Esophagus muscularis mucosa (tissue), 3 donors: ENCODE measurements at regions not wholly inside any gene's neighbourhood (a gene's known extent, or its start where the extent isn't known, plus 50 kb on each side); places are given as distances from the start of the nearest gene placed in this dataset.

Source experiments
- POLR2A ChIP-seq: fragments of 450-650 bp; IDR thresholded peaks from one replicate; pipeline ENCODE4 v1.6.1; 2017; ENCODE audit warnings: antibody characterized with exemption, moderate library complexity, mild to moderate bottlenecking, low read depth
- POLR2AphosphoS5 ChIP-seq, 2 donors: sonication (generic); formaldehyde crosslinking; IDR thresholded peaks; one replicate each; pipeline ENCODE4 v1.6.1; 2017; ENCODE audit warnings: antibody characterized with exemption in 2 of 2
- TF ChIP-seq, protein P1 (sequence below), 3 experiments: fragments of 200-600 bp in 2 of 3; fragments of 450-650 bp in 1 of 3; sonication (generic) in 2 of 3; IDR thresholded peaks; one replicate each; pipeline ENCODE4 v1.5.1; 2017 to 2019; ENCODE audit warnings: antibody characterized with exemption in 3 of 3, mild to moderate bottlenecking in 2 of 3, moderate library complexity in 1 of 3

- TF ChIP-seq, protein P1, sequence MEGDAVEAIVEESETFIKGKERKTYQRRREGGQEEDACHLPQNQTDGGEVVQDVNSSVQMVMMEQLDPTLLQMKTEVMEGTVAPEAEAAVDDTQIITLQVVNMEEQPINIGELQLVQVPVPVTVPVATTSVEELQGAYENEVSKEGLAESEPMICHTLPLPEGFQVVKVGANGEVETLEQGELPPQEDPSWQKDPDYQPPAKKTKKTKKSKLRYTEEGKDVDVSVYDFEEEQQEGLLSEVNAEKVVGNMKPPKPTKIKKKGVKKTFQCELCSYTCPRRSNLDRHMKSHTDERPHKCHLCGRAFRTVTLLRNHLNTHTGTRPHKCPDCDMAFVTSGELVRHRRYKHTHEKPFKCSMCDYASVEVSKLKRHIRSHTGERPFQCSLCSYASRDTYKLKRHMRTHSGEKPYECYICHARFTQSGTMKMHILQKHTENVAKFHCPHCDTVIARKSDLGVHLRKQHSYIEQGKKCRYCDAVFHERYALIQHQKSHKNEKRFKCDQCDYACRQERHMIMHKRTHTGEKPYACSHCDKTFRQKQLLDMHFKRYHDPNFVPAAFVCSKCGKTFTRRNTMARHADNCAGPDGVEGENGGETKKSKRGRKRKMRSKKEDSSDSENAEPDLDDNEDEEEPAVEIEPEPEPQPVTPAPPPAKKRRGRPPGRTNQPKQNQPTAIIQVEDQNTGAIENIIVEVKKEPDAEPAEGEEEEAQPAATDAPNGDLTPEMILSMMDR (IDR thresholded peaks at IDR 0.05) = no peak
- TF ChIP-seq POLR2A (no peak), POLR2AphosphoS5 (IDR thresholded peaks at IDR 0.05) (no peak)
These were observed 177.5 kb downstream of the RBFOX3 start for GRCh38 chr17:79433379-79433778.
